K562 (cell line): ENCODE measurements at regions not wholly inside any gene's neighbourhood (a gene's known extent, or its start where the extent isn't known, plus 50 kb on each side); places are given as distances from the start of the nearest gene placed in this dataset.

Source experiments
- ETV1 ChIP-seq: fragments of 450-650 bp; conservative IDR thresholded peaks from 2 replicates; pipeline ENCODE4 v1.6.1; 2016; ENCODE audit warnings: missing genetic modification characterization, control low read depth, low read depth, missing compliant biosample characterization
- HIVEP1 ChIP-seq: fragments of 250-450 bp; sonication (Bioruptor Pico); IDR thresholded peaks from 2 replicates; pipeline ENCODE4 v1.4.0; 2020; ENCODE audit warnings: mild to moderate bottlenecking
- MEIS2 ChIP-seq: fragments of 450-650 bp; IDR thresholded peaks from 2 replicates; pipeline ENCODE4 v1.6.1; 2014; ENCODE audit warnings: mild to moderate bottlenecking; ENCODE audit not compliant: partially characterized antibody
- RBM14 ChIP-seq: fragments of 200-400 bp; formaldehyde crosslinking; IDR thresholded peaks from 2 replicates; pipeline ENCODE4 v1.6.1; 2018; ENCODE audit warnings: low read depth, mild to moderate bottlenecking, low read length, moderate library complexity, borderline replicate concordance; ENCODE audit not compliant: insufficient read depth
- SIN3B ChIP-seq: fragments of 450-650 bp; IDR thresholded peaks from 2 replicates; pipeline ENCODE4 v1.6.1; 2017; ENCODE audit warnings: low read depth, mild to moderate bottlenecking, moderate library complexity
- SRSF3 ChIP-seq: fragments of 200-400 bp; formaldehyde crosslinking; IDR thresholded peaks from 2 replicates; pipeline ENCODE4 v1.6.1; 2016; ENCODE audit warnings: mild to moderate bottlenecking, low read length, moderate library complexity; ENCODE audit not compliant: insufficient read depth
- ZNF639 ChIP-seq, 2 experiments: fragments of 200-800 bp in 1 of 2; sonication (Bioruptor generic) in 1 of 2; sonication (generic) in 1 of 2; formaldehyde crosslinking in 1 of 2; IDR thresholded peaks in 1 of 2; conservative IDR thresholded peaks in 1 of 2; 2 replicates each; pipeline versions ENCODE4 v1.5.0 to v1.6.1; 2016 to 2020; ENCODE audit warnings: missing compliant biosample characterization in 1 of 2, missing genetic modification characterization in 1 of 2, missing genetic modification reagents in 1 of 2
- TF ChIP-seq, protein P1 (sequence below): sonication (generic); formaldehyde crosslinking; IDR thresholded peaks from 2 replicates; pipeline ENCODE4 v1.8.1; 2023; ENCODE audit warnings: mild to moderate bottlenecking, missing genetic modification reagents, moderate library complexity
- TF ChIP-seq, protein P2 (sequence below), 2 experiments: fragments of 450-650 bp; IDR thresholded peaks; 2 replicates each; pipeline ENCODE4 v1.6.1; 2016; ENCODE audit warnings: mild to moderate bottlenecking in 2 of 2, borderline replicate concordance in 1 of 2, low read depth in 1 of 2, moderate library complexity in 1 of 2
- TF ChIP-seq, protein P3 (sequence below): fragments of 200-800 bp; sonication (Bioruptor generic); IDR thresholded peaks from 2 replicates; pipeline ENCODE4 v1.6.1; 2017; ENCODE audit warnings: missing genetic modification characterization, missing compliant biosample characterization

GRCh38 chr3:191143224-191143623, 55.8 kb upstream of the OSTN start (continued):
- TF ChIP-seq, protein P1, sequence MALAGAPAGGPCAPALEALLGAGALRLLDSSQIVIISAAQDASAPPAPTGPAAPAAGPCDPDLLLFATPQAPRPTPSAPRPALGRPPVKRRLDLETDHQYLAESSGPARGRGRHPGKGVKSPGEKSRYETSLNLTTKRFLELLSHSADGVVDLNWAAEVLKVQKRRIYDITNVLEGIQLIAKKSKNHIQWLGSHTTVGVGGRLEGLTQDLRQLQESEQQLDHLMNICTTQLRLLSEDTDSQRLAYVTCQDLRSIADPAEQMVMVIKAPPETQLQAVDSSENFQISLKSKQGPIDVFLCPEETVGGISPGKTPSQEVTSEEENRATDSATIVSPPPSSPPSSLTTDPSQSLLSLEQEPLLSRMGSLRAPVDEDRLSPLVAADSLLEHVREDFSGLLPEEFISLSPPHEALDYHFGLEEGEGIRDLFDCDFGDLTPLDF (CRISPR knock-in tag), result no peak
- TF ChIP-seq, protein P2, sequence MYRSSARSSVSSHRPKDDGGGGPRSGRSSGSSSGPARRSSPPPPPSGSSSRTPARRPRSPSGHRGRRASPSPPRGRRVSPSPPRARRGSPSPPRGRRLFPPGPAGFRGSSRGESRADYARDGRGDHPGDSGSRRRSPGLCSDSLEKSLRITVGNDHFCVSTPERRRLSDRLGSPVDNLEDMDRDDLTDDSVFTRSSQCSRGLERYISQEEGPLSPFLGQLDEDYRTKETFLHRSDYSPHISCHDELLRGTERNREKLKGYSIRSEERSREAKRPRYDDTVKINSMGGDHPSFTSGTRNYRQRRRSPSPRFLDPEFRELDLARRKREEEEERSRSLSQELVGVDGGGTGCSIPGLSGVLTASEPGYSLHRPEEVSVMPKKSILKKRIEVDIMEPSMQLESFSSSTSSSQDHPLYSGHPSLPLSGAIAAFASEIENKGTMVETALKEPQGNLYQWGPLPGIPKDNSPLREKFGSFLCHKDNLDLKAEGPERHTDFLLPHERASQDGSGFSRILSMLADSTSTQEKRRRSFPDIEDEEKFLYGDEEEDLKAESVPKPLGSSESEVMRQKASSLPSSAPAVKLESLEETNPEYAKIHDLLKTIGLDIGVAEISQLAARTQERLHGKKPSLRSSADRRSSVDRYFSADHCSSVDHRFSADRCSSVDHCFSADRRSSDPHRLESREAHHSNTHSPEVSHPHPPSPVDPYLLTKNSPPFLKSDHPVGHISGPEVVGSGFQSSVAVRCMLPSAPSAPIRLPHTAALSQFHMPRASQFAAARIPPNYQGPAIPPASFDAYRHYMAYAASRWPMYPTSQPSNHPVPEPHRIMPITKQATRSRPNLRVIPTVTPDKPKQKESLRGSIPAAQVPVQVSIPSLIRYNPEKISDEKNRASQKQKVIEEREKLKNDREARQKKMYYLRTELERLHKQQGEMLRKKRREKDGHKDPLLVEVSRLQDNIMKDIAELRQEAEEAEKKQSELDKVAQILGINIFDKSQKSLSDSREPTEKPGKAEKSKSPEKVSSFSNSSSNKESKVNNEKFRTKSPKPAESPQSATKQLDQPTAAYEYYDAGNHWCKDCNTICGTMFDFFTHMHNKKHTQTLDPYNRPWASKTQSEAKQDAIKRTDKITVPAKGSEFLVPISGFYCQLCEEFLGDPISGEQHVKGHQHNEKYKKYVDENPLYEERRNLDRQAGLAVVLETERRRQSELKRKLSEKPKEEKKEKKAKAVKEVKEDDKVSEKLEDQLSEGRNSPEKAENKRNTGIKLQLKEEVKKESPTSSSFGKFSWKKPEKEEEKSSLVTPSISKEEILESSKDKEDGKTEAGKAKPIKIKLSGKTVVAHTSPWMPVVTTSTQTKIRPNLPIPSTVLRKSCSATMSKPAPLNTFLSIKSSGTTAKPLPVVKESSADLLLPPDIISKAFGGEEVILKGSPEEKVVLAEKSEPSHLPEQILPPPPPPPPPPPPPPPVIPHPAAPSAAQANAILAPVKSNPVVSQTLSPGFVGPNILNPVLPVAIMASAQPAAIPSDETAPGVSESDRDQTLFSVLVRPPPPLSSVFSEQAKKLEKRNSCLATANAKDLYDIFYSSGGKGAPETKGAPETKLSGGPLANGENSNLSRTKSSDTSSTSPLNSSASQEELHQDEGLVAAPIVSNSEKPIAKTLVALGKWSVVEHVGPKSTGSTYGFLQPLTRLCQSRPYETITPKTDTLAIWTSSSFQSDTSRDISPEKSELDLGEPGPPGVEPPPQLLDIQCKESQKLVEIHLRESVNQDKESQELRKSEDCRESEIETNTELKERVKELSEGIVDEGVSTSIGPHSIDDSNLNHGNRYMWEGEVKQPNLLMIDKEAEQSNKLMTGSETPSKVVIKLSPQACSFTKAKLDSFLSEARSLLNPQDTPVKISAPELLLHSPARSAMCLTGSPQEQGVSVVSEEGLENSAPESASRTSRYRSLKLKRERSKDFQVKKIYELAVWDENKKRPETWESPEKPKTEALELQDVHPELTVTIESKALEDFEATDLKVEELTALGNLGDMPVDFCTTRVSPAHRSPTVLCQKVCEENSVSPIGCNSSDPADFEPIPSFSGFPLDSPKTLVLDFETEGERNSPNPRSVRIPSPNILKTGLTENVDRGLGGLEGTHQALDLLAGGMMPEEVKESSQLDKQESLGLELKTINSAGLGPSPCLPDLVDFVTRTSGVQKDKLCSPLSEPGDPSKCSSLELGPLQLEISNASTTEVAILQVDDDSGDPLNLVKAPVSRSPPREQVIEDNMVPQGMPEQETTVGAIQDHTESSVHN (IDR thresholded peaks at IDR 0.05; ENCODE audit: borderline replicate concordance in 1 of 2, low read depth in 1 of 2), result no peak
- TF ChIP-seq RBM14, result no peak
- no peak for TF ChIP-seq MEIS2
- TF ChIP-seq, protein P3, sequence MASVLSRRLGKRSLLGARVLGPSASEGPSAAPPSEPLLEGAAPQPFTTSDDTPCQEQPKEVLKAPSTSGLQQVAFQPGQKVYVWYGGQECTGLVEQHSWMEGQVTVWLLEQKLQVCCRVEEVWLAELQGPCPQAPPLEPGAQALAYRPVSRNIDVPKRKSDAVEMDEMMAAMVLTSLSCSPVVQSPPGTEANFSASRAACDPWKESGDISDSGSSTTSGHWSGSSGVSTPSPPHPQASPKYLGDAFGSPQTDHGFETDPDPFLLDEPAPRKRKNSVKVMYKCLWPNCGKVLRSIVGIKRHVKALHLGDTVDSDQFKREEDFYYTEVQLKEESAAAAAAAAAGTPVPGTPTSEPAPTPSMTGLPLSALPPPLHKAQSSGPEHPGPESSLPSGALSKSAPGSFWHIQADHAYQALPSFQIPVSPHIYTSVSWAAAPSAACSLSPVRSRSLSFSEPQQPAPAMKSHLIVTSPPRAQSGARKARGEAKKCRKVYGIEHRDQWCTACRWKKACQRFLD (CRISPR knock-in tag), result no peak
- no peak for TF ChIP-seq ETV1 (tag)
- no peak for TF ChIP-seq SIN3B
- no peak for TF ChIP-seq SRSF3
- no peak for TF ChIP-seq HIVEP1 (CRISPR knock-in tag)
- no peak for TF ChIP-seq ZNF639 (CRISPR knock-in tag; conservative IDR thresholded peaks at IDR 0.05 in 1 of 2, IDR thresholded peaks at IDR 0.05 in 1 of 2)
- TF ChIP-seq, all 486 proteins: peak for 0
